ENCODE measurements at regions not wholly inside any gene's neighbourhood (a gene's known extent, or its start where the extent isn't known, plus 50 kb on each side); places are given as distances from the start of the nearest gene placed in this dataset.
A peak's percentile ranks its signal among the peaks of the same experiment; 100 is the strongest.

DNA sequence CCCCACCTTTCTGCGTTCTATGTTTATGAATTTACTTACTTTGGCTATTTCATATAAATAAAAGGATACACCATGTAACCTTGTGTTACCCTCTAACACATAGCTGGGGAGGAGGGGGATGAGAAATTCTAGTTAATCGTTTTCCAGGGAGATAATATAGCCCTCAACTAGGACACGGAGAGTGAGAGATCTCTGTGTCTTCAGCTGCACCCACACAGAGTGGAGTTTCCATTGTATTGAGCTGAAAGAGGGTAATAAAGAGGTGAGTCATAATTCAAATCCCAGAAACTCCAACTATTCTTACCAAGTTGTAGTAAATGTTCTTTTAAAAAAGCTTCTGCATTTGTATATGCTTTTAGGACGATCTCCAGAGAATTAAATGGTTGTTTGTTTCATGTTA, 110.1 kb upstream of the SULT1C3 start:
- intact Hi-C loops (cut with DNase I, micrococcal nuclease) = no loop called here
- DNase-seq (no peak), ATAC-seq (no peak)

DNA sequence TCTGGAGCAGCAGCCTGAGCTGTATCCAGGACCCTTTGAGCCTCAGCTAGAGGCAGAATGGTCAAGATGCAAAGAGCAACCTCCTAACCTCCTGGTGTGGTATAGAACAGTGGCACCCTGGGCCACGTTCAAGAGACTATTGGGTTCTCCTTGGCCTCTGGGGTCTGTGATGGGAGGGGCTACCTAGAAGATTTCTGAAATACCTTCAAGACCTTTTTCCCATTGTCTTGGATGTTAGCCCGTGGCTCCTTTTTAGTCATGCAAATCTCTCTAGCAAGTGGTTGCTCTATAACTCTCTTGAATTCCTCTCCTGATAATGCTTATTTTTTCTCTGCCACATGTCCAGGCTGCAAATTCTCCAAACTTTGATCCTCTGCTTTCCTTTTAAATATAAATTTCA, 106.3 kb upstream of the SULT1C3 start:
- intact Hi-C loops (cut with DNase I, micrococcal nuclease) = no loop called here
- ATAC-seq (no peak), DNase-seq (no peak)

DNA sequence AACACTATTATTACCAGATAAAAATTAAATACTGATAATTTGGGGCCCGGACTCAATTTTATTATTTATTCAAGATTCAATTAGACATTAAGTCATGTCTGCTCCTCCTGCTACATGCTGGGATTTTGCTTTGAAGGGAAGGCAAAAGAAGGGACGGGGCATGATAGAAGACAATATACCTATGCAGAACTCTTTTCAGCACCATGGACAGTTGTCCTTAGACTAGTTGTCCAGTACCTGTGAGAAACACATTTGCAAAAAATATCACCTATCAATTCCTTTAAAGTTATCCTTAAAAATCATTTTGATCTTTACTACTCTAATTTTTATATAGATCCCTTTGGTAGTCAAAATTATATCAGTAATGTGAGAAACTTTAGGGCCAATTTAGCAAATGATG, 100.2 kb upstream of the SULT1C3 start:
- ATAC-seq (no peak), DNase-seq (no peak)
- intact Hi-C loops (cut with DNase I, micrococcal nuclease) = no loop called here

DNA sequence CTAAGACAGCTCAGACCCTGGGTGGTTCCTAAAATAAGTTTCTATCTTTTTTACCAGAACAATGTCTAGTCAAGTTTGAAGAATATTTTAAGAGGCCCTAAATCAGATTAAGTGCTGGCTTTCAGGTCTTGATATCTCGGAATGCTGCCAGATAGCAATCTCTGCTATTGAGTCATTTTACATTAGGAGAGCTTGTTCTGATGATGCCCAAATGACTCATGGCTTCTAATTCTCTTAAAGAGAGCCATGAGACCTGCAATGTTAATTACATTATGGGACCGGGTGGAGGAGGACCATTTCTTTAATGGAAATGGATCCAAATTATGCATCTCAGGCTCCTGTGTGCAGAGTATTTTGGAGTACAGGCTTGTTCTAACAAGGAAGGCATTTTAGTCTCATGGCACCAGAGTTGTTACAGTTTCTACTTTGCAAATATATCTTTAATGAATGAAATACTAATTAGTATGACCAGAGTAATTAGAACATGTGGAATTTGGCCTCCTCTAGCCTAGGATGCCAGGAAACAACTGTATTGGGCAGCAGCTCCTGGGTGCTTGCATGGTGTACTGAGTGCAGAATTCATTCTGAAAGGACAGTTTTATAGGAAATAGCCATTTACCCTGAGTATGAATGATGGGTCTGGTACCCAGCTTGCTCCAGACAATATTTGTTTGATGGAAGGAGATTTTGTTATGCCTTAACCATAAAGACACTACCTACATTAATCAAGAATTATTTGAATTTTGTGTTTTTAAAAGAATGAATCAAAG, 94.0 kb upstream of the SULT1C3 start:
- ATAC-seq (no peak), DNase-seq (no peak)
- intact Hi-C loops (cut with DNase I, micrococcal nuclease) = no loop called here

DNA sequence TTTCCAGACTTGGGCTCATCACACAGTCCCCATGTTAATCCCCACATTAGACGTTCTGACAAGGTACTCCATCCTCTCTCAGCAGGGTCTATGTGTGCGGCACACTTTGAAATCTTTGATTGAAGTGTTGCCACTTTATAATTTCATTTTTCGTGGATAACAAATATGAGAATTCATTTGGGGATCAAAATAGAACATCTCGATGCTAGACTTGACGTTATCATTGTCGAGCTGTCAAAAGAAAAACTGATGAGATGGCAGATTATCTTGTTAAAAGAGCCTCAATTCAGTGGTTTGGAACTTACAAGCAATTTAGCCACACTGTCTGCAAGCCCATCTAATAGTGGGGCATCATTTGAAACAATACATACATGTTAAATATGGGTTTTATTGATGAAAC, 91.2 kb upstream of the SULT1C3 start:
- no peak for DNase-seq
- intact Hi-C loops (cut with DNase I, micrococcal nuclease) = no loop called here
- no peak for ATAC-seq

DNA sequence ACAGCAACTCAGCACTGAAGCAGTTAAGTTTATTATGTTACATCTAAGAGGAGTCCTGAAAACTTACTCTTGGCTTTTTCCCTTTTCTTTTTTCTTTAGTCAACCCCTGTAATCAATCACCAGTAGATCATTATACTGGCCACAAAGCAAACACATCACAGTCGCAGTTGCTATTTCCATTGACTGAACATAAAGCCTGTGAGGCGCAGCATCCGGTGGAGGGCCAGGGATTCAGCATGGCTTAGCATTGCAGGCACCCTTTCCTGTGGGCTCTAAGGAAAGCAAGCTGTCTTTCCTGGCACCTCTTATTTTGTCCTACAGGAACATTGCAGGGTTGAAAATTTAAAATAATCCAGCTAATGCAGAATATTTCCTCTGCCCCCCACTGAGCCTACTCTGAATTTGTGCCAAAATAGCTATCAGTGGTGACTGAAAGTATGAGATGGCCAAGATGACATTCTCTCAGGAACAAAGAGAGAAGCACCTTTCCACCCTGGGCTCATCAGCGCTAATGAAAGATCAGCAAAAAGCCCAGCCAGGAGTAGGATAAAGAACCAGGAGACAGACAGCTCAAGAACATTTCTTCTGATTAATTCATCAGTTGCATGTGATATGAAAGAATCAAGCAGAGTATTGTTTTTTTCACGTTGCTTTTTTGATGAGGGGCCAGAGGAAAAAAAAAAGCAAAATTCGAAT, 85.3 kb upstream of the SULT1C3 start:
- no peak for DNase-seq
- ATAC-seq = no peak
- intact Hi-C loops (cut with DNase I, micrococcal nuclease) = no loop called here

DNA sequence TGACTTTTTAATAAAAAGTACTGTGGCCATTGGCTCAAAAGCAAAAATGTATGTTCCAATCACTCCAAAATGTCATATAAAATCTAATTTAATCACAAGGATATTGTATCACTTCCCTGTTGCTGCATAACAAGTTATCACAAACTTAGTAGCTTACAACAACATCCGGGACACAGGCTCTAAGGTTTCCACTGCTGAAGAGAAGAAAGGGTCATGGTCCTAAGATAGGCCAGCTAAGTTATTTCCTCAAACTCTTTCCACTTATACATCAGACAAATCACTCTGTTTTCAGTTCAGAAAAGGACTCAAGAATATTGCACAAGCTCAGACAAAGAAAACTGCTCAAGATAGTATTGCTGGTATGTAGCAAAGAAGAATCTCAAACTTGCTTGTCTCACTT, 78.5 kb upstream of the SULT1C3 start:
- intact Hi-C loops (cut with DNase I, micrococcal nuclease) = no loop called here
- no peak for DNase-seq

DNA sequence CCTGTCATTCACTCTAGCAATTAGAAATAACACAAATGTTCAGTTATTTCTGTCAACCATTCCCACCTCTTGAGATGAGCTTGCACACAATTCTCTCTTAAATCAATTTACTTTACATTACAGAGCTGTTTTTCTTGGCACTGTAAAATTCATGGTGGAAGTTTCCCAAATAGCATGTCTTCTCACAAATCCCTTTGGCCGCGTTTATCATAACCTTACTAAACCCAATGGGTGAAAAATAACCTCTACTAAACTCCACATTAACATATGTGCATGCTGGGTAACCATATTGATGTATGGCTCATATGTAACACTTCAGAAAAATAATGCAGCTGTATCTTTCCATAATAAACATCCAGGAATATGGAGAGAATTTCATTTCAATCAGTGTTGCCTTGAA, 75.5 kb upstream of the SULT1C3 start:
- DNase-seq (no peak), ATAC-seq (no peak)
- intact Hi-C loops (cut with DNase I, micrococcal nuclease) = no loop called here

More for the DNA sequence above, 78.5 kb upstream of the SULT1C3 start:
- ATAC-seq = no peak

DNA sequence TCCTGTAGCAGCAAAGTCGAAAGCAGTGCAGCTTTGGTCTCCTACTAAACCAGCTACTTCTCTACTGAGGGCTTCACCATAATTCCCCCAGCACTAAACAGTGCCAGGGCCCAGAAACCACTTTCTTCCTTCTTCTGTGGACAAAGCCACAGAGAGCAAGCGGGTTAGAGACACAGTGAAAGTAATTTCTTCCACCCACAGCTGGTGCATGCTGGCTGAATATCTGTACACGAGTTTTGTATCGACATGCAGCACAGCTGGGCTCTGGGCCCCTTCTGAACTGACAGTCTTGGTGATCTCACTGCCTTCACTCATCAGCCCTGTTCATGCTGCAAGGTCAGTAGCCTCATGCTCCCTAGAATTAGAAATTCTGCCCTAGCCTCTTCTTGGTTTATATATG, 74.0 kb upstream of the SULT1C3 start:
- no peak for DNase-seq

DNA sequence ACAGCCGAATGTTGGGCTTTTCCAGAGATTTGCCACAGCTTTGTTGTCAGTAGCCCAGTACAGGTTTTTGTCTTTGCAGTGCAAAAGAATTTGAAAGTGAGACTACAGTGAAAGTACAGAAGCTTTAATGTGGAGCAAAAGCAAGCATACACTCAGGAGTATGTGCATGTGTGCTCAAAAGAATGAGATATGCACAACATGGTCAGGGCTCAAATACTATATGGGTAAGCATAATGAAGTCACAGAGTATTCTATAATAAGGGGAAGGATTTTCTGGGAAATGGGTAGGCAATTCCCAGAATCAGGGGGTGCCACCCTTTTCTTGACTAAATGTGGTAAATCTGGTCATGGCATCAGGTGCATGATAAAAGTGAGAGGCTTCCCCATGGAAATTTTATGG, 72.1 kb upstream of the SULT1C3 start:
- ATAC-seq (no peak), DNase-seq (no peak)
- intact Hi-C loops (cut with DNase I, micrococcal nuclease) = no loop called here

More for the DNA sequence above, 74.0 kb upstream of the SULT1C3 start:
- intact Hi-C loops (cut with DNase I, micrococcal nuclease) = no loop called here
- no peak for ATAC-seq

DNA sequence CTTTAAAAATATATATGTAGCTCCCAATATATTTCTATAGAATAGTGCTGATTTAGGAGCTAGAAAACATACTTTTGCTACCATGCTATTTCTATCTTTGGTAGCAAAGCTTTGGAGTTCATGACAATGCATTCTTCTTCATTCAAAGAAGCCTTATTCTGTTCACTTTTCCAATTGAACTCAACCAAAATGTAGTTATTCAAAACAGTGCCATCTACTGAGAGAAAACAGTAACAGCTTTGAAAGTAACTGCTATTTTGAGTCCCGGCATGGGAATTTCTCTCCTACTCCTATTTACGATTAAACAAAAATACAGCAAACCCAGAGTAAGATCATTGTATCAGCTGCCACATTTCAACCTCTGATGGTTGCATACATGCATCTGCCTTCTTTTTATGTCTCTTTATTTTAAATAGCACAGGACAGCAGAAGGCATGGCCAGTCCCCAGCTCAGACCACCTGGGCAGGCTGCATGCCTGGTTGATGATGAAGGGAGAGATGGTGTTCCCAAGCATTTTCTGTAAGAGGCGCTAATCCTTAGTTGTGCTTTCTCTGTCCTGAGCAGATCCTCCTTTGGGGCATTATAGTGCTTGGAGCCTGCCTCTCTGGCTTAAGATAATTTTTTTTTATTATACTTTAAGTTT, 69.7 kb upstream of the SULT1C3 start:
- DNase-seq (no peak), ATAC-seq (no peak)
- intact Hi-C loops (cut with DNase I, micrococcal nuclease) = no loop called here

DNA sequence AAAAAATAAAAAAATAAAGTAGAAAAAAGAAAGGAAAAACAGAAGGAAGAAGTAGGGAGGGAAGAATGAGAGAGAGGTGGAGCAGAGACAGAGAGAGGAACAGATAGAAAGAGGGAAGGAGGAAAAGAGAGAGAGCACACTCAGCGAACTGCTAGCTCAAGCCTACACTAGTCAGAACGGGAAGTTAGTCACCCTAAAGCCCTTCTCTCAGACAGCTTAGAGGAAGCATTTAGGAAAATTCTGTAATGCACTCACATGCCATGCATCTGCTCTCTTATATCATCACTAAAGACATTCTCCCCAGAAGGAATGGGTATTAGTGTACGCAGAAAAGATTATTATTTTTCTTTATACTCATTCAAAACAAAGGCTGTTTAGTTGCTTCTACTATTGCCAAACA, 68.1 kb upstream of the SULT1C3 start:
- intact Hi-C loops (cut with DNase I, micrococcal nuclease) = no loop called here
- DNase-seq (no peak), ATAC-seq (no peak)

DNA sequence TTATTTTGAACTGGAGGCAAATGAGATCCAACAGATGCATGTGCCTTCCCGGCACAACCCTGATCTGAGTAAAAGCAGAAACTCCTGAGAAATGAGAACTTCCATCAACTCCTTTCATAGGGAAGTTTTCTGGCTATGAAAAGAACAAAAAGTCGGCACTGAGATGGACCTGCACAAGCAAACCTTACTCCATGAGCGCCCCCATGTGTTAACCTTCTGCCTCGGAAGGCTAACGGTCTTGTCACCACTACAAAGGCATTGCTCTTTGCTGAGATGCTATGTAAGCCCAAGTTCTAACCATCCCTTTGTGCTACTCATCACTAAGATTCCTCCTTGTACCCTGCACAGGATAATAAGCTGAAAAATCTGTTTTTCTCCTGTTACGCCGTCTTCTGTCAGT, 57.3 kb upstream of the SULT1C3 start:
- intact Hi-C loops (cut with DNase I, micrococcal nuclease) = no loop called here

DNA sequence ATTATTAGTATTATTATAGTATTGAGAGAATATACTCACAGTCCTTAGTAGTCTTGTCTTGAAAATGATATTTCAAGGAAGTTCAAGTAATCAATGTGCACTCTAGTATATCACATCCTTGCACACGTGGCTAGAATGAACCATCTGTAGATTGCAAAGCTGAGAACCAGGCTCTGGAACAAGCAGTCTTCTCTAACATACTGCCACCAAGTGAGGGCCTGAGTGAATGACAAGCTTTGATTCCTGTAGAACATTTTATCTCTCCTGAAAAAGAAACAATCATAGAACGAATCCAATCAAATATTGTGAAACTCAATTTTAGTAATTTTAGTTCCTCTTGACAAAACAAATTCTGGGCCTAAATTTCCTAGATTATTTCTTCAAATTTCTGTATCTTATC, 55.3 kb upstream of the SULT1C3 start:
- DNase-seq (no peak), ATAC-seq (peak; percentile 52)
- intact Hi-C loops (cut with DNase I, micrococcal nuclease) = no loop called here

More for the DNA sequence above, 57.3 kb upstream of the SULT1C3 start:
- ATAC-seq = peak; percentile 45
- peak in 1 of 2 donors; percentile 17 for DNase-seq

DNA sequence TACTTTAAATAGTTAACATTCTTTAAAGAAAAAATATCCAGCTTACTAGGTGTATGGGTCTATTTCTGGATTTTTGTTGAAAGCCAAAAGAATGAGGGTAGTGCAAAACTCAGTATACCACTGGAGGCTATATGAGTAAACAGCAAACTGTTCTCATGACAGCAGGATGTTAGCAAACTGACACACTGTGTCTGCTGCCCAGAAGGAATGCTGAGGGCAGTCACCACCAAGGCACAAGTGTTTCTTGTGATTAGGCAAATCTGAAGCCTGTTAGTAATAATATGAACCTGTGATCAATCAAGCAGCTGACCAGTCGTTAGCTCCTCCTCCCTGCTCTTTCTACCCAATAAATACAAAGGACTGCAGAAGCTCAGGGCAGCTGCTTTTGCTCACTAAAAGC, 50.5 kb upstream of the SULT1C3 start:
- DNase-seq = no peak
- no peak for ATAC-seq
- intact Hi-C loops (cut with DNase I, micrococcal nuclease) = no loop called here
